Sigmoid colon (tissue), 6 donors: ENCODE measurements at regions not wholly inside any gene's neighbourhood (a gene's known extent, or its start where the extent isn't known, plus 50 kb on each side); places are given as distances from the start of the nearest gene placed in this dataset.
"Not testable (repeated sequence)": the region's sequence is repeated elsewhere in the genome, so short reads cannot be mapped to it uniquely, and the experiment has no call there.

Experiments used
- DNase-seq: peaks from one replicate; pipeline ENCODE4 v3.0.0-alpha.2; 2019
- H3K27ac ChIP-seq, 4 donors: fragments of 200-600 bp; sonication (generic); one replicate each; pipeline ENCODE4 v1.5.1; 2016 to 2019; ENCODE audit warnings: mild to moderate bottlenecking in 1 of 4
- H3K27me3 ChIP-seq, 3 donors: fragments of 200-600 bp; sonication (generic); one replicate each; pipeline ENCODE4 v1.5.1; 2019; ENCODE audit warnings: mild to moderate bottlenecking in 1 of 3
- H3K36me3 ChIP-seq, 4 donors: fragments of 200-600 bp; sonication (generic); one replicate each; pipeline ENCODE4 v1.5.1; 2016 to 2019
- H3K4me1 ChIP-seq, 4 donors: fragments of 200-600 bp; sonication (generic); one replicate each; pipeline ENCODE4 v1.5.1; 2017 to 2019
- H3K4me3 ChIP-seq, 4 donors: fragments of 200-600 bp; sonication (generic); one replicate each; pipeline ENCODE4 v1.5.1; 2017 to 2019; ENCODE audit warnings: mild to moderate bottlenecking in 2 of 4, moderate library complexity in 1 of 4
- H3K9me3 ChIP-seq, 4 donors: fragments of 200-600 bp in 3 of 4; sonication (generic) in 3 of 4; one replicate each; pipeline versions ENCODE4 v1.5.1 to v1.6.1; 2013 to 2019
- WGBS, 2 donors: extraction: QIAGEN DNeasy Blood & Tissue Kit; methylation state at CpG; one replicate each; pipeline ENCODE4 v1.1.7; 2013; 5-methylcytosine and 5-hydroxymethylcytosine counted together
- intact Hi-C: fragments of 100-400 bp; cut with DNase I; formaldehyde crosslinking; loops from one replicate; pipeline ENCODE4 v1.15.1; 2023
- donor health status: healthy with polysubstance abuse.
- donor health status: healthy.

DNA sequence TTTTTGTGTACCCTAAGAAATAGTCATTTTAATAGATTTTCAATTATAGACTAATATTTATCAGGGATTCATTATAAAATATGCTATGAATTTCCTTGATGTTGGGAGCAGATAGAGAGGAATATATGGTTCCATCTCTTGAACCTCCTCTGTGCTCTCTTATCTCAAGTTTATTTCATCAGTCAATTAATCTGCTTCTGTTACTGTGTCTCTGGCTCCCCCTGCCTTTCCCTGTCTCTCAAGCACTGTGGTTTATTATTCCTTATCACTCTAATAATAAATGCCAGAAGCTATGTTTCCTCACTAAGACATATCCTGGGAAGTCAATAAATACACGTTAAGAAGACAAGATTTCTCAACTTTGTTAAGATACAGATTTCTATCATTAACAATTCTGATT is 141.5 kb downstream of the SYT15 start:
- H3K36me3 ChIP-seq, H3K27ac ChIP-seq, H3K27me3 ChIP-seq, H3K4me3 ChIP-seq, DNase-seq, intact Hi-C loops, H3K4me1 ChIP-seq, H3K9me3 ChIP-seq: not testable (repeated sequence)
- WGBS, 2 donors, result no CpG with 5 or more reads among the region's 1 CpG

- intact Hi-C loops, H3K4me3 ChIP-seq, H3K9me3 ChIP-seq, H3K4me1 ChIP-seq, H3K27ac ChIP-seq, H3K36me3 ChIP-seq, DNase-seq, H3K27me3 ChIP-seq: not testable (repeated sequence)
- 61 to 78% methylated on average over 4 of the region's 4 CpGs for WGBS, 2 donors
These were observed 142.0 kb downstream of the SYT15 start for GRCh38 chr10:46720811-46721518.

DNA sequence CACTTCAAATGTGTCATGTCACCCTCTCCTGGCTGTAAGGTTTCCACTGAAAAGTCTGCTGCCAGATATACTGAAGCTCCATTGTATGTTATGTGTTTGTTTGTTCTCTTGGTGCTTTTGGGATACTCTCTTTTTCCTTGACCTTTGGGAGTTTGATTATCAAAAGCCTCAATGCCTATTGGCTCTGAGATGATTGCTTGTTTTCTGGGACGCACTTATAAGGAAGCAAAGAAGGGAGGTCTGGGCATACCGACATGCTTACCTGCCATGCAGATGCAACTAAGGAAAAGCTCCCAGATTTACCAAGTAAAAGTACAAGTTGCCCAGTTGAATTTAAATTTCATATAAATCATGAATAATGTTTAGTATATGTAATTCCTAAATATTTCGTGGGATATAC is 145.3 kb downstream of the SYT15 start:
- H3K36me3 ChIP-seq, intact Hi-C loops, H3K9me3 ChIP-seq, H3K4me1 ChIP-seq, H3K27ac ChIP-seq, DNase-seq, H3K4me3 ChIP-seq, H3K27me3 ChIP-seq: not testable (repeated sequence)
- WGBS, 2 donors, result 72 to 83% methylated on average over 3 of the region's 3 CpGs

GRCh38 chr10:46728359-46728758 is 149.4 kb downstream of the SYT15 start:
- H3K4me1 ChIP-seq, H3K36me3 ChIP-seq, H3K27me3 ChIP-seq, H3K4me3 ChIP-seq, DNase-seq, H3K9me3 ChIP-seq, intact Hi-C loops, H3K27ac ChIP-seq: not testable (repeated sequence)

DNA sequence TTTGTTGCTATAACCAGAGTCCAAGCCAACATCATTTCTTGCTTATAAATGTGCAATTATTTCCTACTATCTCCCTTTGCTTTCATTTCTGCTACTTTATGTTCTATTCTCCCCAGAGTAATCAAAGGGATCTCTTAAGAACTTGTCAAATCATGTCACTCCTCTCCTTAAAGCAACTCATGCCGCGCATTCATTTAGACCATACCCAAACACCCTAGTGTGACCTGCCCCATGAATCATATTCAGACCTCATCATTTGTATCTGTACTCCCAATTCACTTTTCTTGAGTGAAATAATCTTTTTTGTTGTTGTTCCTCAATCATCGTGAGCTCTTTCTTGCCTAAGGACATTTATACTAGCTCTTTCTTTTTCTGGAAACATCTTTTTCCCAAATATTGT is 151.8 kb downstream of the SYT15 start:
- H3K4me3 ChIP-seq, DNase-seq, H3K9me3 ChIP-seq, intact Hi-C loops, H3K27ac ChIP-seq, H3K27me3 ChIP-seq, H3K36me3 ChIP-seq, H3K4me1 ChIP-seq: not testable (repeated sequence)
- WGBS, 2 donors, result no CpG with 5 or more reads among the region's 3 CpGs

DNA sequence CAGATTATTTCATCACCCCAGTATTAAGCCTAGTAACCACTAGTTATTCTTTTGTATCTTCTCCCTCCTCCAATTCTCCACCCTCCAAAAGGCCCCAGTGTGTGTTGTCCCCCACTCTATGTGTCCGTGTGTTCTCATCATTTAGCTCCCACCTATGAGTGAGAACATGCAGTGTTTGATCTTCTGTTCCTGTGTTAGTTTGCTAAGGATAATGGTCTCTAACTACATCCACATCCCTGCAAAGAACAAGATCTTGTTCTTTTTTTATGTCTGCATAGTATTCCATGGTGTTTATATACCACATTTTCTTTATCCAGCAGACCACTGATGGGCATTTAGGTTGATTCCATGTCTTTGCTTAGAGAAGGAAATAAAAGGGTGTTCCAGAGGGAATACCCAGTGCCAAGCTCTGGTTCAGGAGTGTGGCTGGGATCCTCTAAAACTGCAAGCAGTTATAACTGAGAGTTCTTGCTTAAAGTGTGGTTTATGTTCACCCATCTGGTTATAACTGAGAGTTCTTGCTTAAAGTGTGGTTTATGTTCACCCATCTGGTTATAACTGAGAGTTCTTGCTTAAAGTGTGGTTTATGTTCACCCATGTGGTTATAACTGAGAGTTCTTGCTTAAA is 154.8 kb downstream of the SYT15 start:
- H3K27me3 ChIP-seq, H3K27ac ChIP-seq, H3K4me1 ChIP-seq, H3K36me3 ChIP-seq, DNase-seq, intact Hi-C loops, H3K4me3 ChIP-seq, H3K9me3 ChIP-seq: not testable (repeated sequence)
- WGBS, 2 donors, result no CpG with 5 or more reads among the region's 1 CpG

DNA sequence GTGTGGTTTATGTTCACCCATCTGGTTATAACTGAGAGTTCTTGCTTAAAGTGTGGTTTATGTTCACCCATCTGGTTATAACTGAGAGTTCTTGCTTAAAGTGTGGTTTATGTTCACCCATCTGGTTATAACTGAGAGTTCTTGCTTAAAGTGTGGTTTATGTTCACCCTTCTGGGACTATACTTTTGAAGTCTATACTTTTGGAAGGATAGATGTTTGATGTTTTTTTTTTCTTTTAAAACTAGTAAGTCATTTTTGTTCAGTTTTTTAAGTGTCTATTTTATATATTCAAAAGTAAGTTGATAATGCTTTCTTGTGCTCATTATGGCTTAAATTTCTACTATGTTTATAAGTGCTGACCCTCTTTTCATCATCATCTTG is 155.3 kb downstream of the SYT15 start:
- H3K4me1 ChIP-seq, H3K27ac ChIP-seq, H3K4me3 ChIP-seq, DNase-seq, H3K36me3 ChIP-seq, H3K27me3 ChIP-seq, intact Hi-C loops, H3K9me3 ChIP-seq: not testable (repeated sequence)

GRCh38 chr10:46739919-46740318 is 161.0 kb downstream of the SYT15 start:
- WGBS, 2 donors, result 48 to 59% methylated on average over 15 of the region's 16 CpGs
- H3K36me3 ChIP-seq, H3K9me3 ChIP-seq, H3K4me1 ChIP-seq, H3K27ac ChIP-seq, intact Hi-C loops, DNase-seq, H3K27me3 ChIP-seq, H3K4me3 ChIP-seq: not testable (repeated sequence)

GRCh38 chr10:46740368-46740767 is 161.4 kb downstream of the SYT15 start:
- intact Hi-C loops, DNase-seq, H3K9me3 ChIP-seq, H3K4me1 ChIP-seq, H3K27ac ChIP-seq, H3K27me3 ChIP-seq, H3K4me3 ChIP-seq, H3K36me3 ChIP-seq: not testable (repeated sequence)
- WGBS, 2 donors, result 41 to 64% methylated on average over 11 to 12 of the region's 17 CpGs

GRCh38 chr10:46749003-46749402 is 162.2 kb upstream of the PTPN20 start:
- H3K4me1 ChIP-seq, DNase-seq, intact Hi-C loops, H3K9me3 ChIP-seq, H3K4me3 ChIP-seq, H3K27me3 ChIP-seq, H3K27ac ChIP-seq, H3K36me3 ChIP-seq: not testable (repeated sequence)
- 90% methylated on average over 3 of the region's 3 CpGs for WGBS, 2 donors

DNA sequence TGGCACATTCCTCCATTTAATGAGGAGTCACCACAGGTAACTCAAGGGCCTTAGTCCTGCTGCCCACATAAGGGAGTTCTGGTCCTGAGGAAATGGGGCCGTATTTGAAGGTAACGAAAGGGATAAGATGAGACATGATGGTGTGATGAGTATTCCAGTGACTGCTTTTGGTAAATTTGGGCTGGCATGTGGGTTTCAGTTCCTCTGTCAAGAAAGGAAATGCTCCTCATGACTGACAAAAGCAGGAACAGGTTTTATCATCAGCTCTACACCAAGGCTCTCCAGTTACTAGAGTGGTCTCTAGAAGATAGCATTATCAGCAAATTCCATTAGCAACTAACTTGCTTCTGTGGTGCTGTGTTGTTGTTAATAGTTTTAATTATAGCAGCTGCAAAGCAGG is 161.8 kb upstream of the PTPN20 start:
- DNase-seq, intact Hi-C loops, H3K4me3 ChIP-seq, H3K36me3 ChIP-seq, H3K4me1 ChIP-seq, H3K27me3 ChIP-seq, H3K9me3 ChIP-seq, H3K27ac ChIP-seq: not testable (repeated sequence)
- 72 to 98% methylated on average over 2 of the region's 2 CpGs for WGBS, 2 donors

DNA sequence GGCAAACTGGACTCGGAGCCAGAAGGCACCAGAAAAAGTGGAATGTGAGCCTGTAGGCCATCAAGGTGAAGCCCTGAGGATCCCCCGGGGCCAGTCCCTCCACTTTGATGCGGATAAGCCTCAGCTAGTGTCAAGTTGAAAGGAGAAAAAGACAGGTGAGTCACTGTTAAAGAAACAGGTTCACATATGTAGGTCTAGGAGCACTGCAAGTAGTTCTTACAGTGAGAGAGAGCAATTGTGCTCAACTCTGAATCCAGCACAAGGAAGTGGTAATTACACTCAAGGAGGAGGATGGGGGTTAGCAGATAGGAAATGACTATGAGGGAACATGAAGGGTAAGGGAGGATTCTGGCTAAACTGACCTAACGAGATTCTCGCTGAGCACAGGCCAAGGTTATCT is 157.5 kb upstream of the PTPN20 start:
- H3K4me3 ChIP-seq, H3K27me3 ChIP-seq, H3K36me3 ChIP-seq, H3K4me1 ChIP-seq, intact Hi-C loops, H3K27ac ChIP-seq, DNase-seq, H3K9me3 ChIP-seq: not testable (repeated sequence)
- WGBS, 2 donors, result 79 to 90% methylated on average over 3 to 4 of the region's 5 CpGs

GRCh38 chr10:46761471-46761870 is 149.8 kb upstream of the PTPN20 start:
- H3K27ac ChIP-seq, intact Hi-C loops: not testable (repeated sequence)

More at GRCh38 chr10:46761471-46761870, 149.8 kb upstream of the PTPN20 start:
- not testable (repeated sequence) for DNase-seq, H3K4me3 ChIP-seq, H3K27me3 ChIP-seq, H3K9me3 ChIP-seq, H3K36me3 ChIP-seq, H3K4me1 ChIP-seq
